ENCODE measurements at regions not wholly inside any gene's neighbourhood (a gene's known extent, or its start where the extent isn't known, plus 50 kb on each side); places are given as distances from the start of the nearest gene placed in this dataset.

DNA sequence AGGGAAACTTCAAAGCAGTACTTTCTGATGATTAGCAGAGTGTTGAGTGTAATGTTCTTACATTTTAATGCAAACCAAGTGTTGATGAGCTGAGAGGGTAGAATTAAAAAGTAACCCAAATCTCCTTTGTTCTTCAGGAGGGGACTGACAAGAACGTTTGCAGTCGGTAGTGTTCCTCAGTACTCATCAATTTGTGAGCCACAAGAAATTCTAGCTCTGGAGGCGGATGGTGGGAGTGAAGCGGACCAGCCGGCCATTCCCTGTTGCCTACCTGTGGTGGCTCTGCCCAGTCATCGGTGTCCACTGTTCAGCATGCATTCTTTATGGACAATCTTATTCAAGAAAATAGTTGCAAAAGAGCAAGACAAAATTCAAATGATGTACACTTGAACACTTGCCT lies 438.6 kb upstream of the POU3F3 start:
- TF ChIP-seq, protein P1, sequence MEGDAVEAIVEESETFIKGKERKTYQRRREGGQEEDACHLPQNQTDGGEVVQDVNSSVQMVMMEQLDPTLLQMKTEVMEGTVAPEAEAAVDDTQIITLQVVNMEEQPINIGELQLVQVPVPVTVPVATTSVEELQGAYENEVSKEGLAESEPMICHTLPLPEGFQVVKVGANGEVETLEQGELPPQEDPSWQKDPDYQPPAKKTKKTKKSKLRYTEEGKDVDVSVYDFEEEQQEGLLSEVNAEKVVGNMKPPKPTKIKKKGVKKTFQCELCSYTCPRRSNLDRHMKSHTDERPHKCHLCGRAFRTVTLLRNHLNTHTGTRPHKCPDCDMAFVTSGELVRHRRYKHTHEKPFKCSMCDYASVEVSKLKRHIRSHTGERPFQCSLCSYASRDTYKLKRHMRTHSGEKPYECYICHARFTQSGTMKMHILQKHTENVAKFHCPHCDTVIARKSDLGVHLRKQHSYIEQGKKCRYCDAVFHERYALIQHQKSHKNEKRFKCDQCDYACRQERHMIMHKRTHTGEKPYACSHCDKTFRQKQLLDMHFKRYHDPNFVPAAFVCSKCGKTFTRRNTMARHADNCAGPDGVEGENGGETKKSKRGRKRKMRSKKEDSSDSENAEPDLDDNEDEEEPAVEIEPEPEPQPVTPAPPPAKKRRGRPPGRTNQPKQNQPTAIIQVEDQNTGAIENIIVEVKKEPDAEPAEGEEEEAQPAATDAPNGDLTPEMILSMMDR (IDR thresholded peaks at IDR 0.05; ENCODE audit: low read length) = no peak
- no peak for TF ChIP-seq EZH2 (optimal IDR thresholded peaks at IDR 0.05; ENCODE audit: low read depth, low read length)

Measured in MM.1S (cell line).